ENCODE measurements at regions not wholly inside any gene's neighbourhood (a gene's known extent, or its start where the extent isn't known, plus 50 kb on each side); places are given as distances from the start of the nearest gene placed in this dataset.
"Not testable (repeated sequence)": the region's sequence is repeated elsewhere in the genome, so short reads cannot be mapped to it uniquely, and the experiment has no call there.

DNA sequence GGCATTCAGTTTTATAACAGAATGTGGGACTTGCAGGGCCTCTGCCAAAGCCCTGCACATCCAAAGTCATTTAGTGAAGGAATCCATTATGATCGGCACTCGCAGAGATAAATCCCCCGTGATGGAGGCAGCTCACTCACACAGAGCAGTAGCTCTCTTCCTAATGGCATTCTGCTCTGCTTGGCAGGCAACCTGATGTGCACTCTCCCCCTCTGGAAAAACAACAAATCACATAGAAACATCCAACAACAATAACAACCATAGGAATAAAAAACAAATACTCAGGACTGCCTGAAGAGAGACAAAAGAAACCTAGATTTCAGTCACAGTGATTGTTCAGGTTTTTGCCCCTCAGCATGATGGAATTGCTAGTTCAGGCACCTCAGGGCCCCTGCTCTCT, 59.7 kb downstream of the NAA11 start:
- DNase-seq (ENCODE audit: low spot score), result no peak

DNA sequence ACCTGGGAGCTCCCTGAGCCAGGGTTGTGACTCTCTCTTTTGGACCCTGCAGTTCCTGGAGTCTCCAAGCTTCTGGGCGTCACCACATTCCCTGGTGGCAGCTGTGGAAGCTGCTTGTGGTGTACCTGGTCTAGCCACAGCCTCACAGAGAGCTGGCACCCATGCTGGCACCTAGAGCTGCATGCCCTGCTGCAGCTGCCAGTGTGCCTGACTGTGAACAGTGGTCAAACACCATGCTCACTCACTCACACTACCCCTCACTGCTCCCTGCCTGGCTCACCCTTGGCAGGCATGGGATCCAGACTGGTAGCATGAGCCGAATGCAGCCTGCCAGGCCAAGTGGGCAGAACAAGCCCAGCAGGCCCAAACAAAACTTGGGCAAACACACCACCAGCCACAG, 66.6 kb downstream of the NAA11 start:
- no peak for DNase-seq (ENCODE audit: low spot score)

DNA sequence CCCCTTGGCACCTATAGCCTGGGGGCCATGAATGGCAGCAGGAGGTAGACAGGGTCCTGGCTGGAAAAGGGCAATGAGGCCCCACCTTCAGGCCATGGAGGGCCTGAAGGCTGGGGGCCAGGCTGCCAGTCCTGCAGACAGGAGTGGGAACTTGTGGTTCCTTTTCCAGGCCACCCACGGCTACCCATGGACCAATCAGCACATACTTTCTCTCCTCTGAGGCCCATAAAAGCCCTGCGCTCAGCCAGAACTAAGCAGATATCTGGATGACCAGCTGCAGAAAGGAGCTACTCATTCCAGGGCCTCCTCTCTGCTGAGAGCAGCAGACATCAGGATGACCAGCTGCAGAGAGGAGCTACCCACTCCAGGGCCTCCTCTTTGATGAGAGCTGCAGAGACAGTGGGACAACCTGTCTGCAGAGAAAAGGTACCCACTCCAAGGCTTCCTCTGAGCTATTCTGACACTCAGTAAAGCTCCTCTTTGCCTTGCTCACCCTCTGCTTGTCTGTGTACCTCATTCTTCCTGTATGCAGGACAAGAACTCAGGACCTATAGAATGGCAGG, 67.2 kb downstream of the NAA11 start:
- no peak for DNase-seq (ENCODE audit: low spot score)

DNA sequence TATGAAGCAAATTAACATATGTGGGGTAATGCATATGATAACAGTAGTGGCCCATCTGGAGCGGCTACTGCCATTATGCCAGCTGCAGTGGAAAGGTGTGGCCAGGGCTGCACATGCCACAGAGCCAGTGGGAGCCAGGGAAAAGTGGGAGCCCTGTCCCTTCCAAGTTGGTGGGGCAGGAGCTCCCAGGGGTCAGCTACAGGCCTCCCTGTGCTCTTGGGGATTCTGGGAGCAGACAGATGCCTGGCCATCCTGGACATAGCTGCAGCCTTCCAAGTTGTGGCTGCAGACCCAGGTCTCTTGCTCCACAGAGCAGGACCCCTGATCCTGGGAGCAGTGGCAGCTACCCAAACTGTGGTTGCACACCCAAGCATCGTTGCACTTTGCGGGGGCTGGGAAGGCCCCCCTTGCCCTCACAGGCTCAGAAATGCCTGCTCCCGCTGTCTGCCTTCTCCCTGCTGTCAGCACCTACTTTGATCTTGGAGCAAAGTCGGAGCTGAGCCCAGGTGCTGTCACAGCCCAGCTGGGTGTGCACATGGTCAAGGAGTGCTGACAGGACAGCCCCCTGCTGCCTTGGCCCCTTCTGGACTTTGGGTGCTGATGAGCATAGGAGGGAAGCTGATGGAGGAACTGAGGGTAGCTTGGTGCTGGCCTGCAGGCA, 67.8 kb downstream of the NAA11 start:
- no peak for DNase-seq (ENCODE audit: low spot score)

- DNase-seq (ENCODE audit: low spot score), result peak; percentile 42
These were observed 70.1 kb downstream of the NAA11 start for GRCh38 chr4:79255793-79256192.

GRCh38 chr4:79253924-79254323, 71.9 kb downstream of the NAA11 start:
- no peak for DNase-seq (ENCODE audit: low spot score)

DNA sequence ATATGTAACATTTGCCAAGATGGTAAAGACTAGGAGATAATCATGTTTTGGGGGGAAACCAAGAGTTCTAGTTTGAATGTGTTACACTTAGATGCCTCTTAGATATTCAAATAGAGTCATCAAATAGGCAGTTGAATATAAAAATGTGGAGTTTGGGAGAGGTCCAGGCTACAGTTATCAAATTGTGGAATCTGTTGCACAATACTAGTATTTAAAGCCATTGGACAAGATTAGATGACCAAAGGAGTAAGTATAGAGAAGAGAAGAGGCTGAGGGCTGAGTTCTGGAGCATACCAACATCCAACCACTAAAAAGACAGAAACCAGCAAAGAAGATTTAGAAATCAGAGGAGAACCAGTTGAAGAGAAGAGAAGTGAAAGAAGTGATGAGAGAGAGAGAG, 72.7 kb downstream of the NAA11 start:
- DNase-seq (ENCODE audit: low spot score), result no peak

- DNase-seq (ENCODE audit: low spot score), result no peak
These were observed 75.0 kb downstream of the NAA11 start for GRCh38 chr4:79250887-79251286.

- DNase-seq (ENCODE audit: low spot score), result no peak
These were observed 75.9 kb downstream of the NAA11 start for GRCh38 chr4:79249881-79250503.

DNA sequence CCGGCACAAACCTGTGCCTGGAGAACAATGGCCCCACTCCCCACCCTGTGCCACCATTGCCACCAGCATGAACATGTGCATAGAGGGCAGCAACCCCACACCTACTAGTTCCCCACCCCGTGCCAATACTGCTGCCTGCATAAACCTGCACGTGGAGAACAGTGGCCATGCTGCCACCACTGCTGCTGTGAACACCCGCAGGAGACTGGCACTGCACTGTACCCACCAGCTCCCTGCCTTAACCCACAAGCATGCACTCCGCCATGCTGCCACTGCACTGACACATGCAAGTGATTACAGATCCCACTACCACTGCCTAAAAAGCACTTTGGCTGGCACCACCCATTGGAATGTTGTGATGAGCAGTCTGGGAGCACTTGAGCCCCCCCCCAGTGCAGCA, 77.3 kb downstream of the NAA11 start:
- no peak for DNase-seq (ENCODE audit: low spot score)

DNA sequence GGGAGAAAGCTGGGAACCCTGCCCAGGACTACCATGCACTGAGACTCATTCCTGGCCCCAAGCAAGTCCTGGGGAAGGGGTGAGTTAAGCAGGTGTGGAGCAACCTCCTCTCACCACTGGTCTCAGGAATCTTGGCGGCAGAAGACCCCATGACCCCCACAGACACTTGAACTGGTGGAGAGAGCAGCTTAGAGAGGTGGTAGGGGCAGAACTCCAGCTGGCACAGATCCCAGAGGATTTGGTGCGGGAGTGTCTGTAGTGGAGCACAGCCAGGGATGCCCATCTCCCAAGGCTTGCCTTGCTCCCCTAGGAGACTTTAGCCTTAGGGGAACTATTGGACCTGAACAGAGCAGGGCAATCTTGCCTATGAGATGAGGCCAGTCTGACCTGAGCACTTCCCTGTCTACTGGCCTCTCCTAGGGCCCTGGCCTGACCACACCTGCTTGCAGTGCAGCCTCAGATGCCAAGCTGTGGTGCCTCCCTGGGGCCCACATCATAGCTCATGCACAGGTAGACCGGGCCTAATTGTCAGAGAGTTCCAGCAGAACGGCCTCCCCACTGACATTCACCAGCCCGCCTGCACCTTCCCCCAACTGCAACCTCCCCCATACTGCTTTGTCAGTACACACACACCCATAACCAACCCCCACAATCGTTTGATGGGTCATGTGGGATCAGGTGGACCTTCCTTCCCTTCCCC, 78.0 kb downstream of the NAA11 start:
- no peak for DNase-seq (ENCODE audit: low spot score)

GRCh38 chr4:79245200-79245940, 80.5 kb downstream of the NAA11 start:
- not testable (repeated sequence) for DNase-seq (ENCODE audit: low spot score)

GRCh38 chr4:79241846-79242245, 84.0 kb downstream of the NAA11 start:
- peak; percentile 22 for DNase-seq (ENCODE audit: low spot score)

GRCh38 chr4:79237851-79238250, 88.0 kb downstream of the NAA11 start:
- no peak for DNase-seq (ENCODE audit: low spot score)

DNA sequence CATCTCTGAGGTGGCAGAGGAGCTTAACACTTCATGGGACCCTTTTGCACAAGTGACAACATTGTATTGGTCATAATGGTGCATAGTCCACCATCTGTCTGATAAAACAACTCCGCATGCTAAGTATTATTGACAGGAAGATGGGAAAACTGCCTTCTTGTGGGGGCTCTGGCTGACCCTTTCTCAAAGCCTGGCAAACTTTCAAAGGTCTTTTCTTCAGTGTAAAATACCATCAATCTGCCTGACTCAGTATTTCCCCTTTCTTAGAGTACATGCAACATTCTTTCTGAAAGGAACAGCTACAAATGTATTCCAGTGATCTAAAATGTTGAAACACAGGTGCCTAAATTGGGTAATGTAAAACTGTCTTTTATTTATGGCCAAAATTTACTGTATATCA, 89.1 kb downstream of the NAA11 start:
- no peak for DNase-seq (ENCODE audit: low spot score)

GRCh38 chr4:79235095-79235494, 90.8 kb downstream of the NAA11 start:
- no peak for DNase-seq (ENCODE audit: low spot score)

DNA sequence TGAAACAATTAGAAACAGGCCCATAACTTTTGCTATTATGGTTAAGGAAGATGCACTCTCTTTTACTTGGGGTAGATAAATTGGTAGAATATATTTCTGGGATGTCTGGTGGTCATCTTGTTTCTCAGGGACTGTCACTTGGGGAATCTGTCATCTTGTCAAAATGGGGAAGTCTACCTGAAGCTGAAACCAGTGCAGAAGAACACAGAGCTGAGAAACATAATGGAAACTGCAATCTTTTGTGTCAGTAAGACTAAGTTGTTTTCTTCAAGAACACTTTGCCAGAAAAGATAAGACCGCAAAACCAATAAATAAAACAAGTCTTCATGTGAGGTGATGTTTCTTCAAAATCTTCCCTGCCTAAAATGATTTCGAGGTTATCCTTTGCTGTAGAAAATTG, 92.0 kb downstream of the NAA11 start:
- no peak for DNase-seq (ENCODE audit: low spot score)

- DNase-seq (ENCODE audit: low spot score), result no peak
These were observed 93.3 kb downstream of the NAA11 start for GRCh38 chr4:79232540-79232939.

DNA sequence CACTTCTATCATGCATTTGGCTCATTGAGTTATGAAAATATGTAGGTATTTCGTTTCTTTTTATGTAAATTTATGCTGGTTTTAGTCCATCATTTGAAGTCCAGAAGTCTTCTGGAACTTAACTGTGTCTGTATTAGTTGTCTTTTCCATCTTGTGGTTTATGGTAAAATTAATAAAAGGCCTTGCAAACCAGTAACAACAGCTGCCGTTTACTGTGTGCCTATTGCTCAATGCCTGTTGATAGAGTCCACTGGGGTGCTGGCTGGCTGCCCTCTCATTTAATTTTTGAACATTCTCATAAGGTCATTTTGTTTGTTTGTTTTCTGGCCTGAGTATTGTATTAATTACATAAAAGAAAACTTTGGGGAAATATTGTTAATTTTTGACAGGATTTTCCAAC, 98.0 kb downstream of the NAA11 start:
- DNase-seq (ENCODE audit: low spot score), result no peak

DNA sequence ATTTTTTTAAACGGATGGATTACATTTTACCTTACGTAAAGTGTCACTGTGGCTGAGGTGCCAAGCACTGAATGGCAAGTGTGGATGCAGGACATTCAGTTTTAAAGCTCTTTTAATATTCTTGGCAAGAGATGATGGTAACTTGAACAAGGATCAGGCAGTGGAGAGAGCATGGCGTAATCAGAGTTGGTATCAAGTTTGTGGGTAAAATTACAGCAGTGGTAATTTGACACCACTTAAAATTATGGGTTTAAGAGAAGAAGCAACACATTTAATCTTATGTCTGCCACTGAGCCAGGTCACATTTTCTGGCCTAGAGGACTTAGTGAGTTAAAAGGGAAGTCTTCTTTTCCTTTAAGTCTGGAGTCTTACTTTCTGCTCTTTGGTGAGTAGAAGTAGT, 100.5 kb downstream of the NAA11 start:
- DNase-seq (ENCODE audit: low spot score), result no peak

DNA sequence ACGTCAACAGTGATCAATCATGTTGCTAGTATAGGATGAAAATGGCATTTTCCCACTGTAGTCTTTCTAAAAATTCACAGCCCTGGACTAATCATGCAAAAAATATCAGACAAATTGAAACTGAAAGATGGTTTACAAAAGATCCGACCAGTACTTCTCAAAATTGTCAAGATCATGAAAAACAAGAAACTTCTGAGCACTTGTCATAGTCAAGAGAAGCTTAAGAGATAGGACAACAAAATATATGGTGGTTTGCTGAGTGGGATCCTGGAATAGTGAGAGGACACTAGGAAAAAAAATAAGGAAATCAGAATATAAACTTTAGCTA, 101.1 kb downstream of the NAA11 start:
- DNase-seq (ENCODE audit: low spot score), result no peak

DNA sequence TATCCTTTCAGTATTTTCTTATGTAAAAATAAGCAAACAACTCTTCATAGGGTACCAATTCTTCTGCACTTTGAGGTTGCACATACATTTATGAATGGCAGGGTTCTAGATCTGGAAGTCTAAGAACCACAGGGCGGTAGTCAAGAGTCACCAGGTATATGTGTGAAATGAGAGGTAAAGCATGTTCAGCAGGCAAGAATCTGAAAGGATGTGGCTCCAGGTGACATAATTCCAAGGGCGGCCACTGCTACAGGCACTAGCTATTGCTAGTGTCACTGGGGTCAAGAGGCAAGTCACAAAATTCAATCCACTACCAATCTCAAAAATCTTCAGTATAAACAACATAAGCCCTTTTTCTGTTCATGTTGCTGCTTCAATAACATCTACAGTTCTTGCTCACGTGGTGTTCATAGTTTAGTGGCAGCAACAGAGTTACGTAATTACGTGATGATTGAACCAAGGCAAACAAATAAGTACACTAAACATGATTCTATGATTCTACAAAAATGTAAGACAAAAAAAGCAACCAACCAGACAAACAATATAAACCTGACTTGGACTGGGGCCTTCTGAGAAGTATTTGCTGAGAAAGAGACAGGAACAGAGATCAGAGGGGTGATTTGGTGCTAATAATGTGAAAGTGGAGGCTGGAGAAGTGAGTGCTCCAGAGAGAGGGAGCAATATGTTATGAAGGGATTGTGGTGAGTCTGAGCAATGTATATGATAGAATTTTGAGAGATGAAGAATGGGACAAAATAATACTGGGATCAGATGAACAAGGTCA, 101.7 kb downstream of the NAA11 start:
- DNase-seq (ENCODE audit: low spot score), result no peak
